GM23248 (cell line): ENCODE measurements at regions not wholly inside any gene's neighbourhood (a gene's known extent, or its start where the extent isn't known, plus 50 kb on each side); places are given as distances from the start of the nearest gene placed in this dataset.

Experiments
- EZH2 ChIP-seq: fragments of 200-600 bp; sonication (generic); IDR thresholded peaks from 2 replicates; pipeline ENCODE4 v1.6.1; 2018; ENCODE audit warnings: antibody characterized with exemption, mild to moderate bottlenecking; ENCODE audit not compliant: insufficient read depth, poor library complexity, severe bottlenecking
- EZH2phosphoT487 ChIP-seq: fragments of 200-600 bp; sonication (generic); IDR thresholded peaks from 2 replicates; pipeline ENCODE4 v1.6.1; 2018; ENCODE audit warnings: antibody characterized with exemption, moderate library complexity, mild to moderate bottlenecking, low read depth; ENCODE audit not compliant: insufficient read depth

GRCh38 chr2:193963472-193964119 is 1693.4 kb upstream of the SLC39A10 start:
- TF ChIP-seq EZH2phosphoT487 (no peak), EZH2 (no peak)
